ENCODE measurements at regions not wholly inside any gene's neighbourhood (a gene's known extent, or its start where the extent isn't known, plus 50 kb on each side); places are given as distances from the start of the nearest gene placed in this dataset.

GRCh38 chr12:124428136-124428791 is 133.4 kb downstream of the RFLNA start (continued):
- no peak for TF ChIP-seq ATF3 (CRISPR knock-in tag; conservative IDR thresholded peaks at IDR 0.05)
- TF ChIP-seq ZNF121 (CRISPR knock-in tag; IDR thresholded peaks at IDR 0.05): no peak
- no peak for TF ChIP-seq GRHL2 (CRISPR knock-in tag; IDR thresholded peaks at IDR 0.05; ENCODE audit: insufficient replicate concordance, severe bottlenecking)
- TF ChIP-seq ZNF281 (CRISPR knock-in tag; IDR thresholded peaks at IDR 0.05): no peak
- no peak for TF ChIP-seq IRF2 (CRISPR knock-in tag; IDR thresholded peaks at IDR 0.05; ENCODE audit: borderline replicate concordance, low read depth)
- no peak for TF ChIP-seq ZNF232 (CRISPR knock-in tag; IDR thresholded peaks at IDR 0.05)
- no peak for TF ChIP-seq NFYB (CRISPR knock-in tag; conservative IDR thresholded peaks at IDR 0.05; ENCODE audit: low read depth)
- no peak for TF ChIP-seq GTF2I (CRISPR knock-in tag; conservative IDR thresholded peaks at IDR 0.05)
- no peak for TF ChIP-seq ZNF532 (CRISPR knock-in tag; IDR thresholded peaks at IDR 0.05; ENCODE audit: borderline replicate concordance)
- no peak for TF ChIP-seq STAT6 (CRISPR knock-in tag; conservative IDR thresholded peaks at IDR 0.05; ENCODE audit: low read depth)
- TF ChIP-seq ARID4B (CRISPR knock-in tag; IDR thresholded peaks at IDR 0.05; ENCODE audit: borderline replicate concordance): no peak
- TF ChIP-seq OVOL2 (CRISPR knock-in tag; IDR thresholded peaks at IDR 0.05; ENCODE audit: borderline replicate concordance): no peak
- TF ChIP-seq MYBL2 (CRISPR knock-in tag; IDR thresholded peaks at IDR 0.05): no peak
- TF ChIP-seq ZNF263 (CRISPR knock-in tag; IDR thresholded peaks at IDR 0.05; ENCODE audit: low read depth): no peak

Data from WTC11 (cell line).